ENCODE measurements at regions not wholly inside any gene's neighbourhood (a gene's known extent, or its start where the extent isn't known, plus 50 kb on each side); places are given as distances from the start of the nearest gene placed in this dataset.

DNA sequence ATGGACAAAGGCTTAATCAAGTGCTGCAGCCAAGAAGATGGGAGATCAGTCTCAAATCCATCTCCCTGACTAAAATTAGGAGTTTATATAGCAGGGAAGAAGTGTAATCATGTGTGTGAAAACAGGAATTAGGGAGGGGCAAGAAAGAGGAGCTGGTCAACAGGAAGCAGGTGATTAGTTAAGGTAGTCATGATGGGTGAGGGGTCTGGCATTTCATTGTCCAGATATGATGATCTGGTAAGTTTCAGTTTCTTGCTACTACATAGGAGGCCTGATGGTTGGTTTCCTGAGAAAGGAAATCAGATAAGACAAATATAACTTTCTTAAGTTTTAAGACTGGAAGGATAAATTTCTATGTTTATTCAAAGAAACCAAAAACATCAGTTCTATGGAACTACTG, 455.6 kb upstream of the GRAMD2B start:
- no peak for ATAC-seq
- DNase-seq (ENCODE audit: low read depth, low spot score): no peak
- no peak overlapping the region for H3K27ac ChIP-seq (ENCODE audit: control insufficient read depth, insufficient read depth)
- TF ChIP-seq, protein P1, sequence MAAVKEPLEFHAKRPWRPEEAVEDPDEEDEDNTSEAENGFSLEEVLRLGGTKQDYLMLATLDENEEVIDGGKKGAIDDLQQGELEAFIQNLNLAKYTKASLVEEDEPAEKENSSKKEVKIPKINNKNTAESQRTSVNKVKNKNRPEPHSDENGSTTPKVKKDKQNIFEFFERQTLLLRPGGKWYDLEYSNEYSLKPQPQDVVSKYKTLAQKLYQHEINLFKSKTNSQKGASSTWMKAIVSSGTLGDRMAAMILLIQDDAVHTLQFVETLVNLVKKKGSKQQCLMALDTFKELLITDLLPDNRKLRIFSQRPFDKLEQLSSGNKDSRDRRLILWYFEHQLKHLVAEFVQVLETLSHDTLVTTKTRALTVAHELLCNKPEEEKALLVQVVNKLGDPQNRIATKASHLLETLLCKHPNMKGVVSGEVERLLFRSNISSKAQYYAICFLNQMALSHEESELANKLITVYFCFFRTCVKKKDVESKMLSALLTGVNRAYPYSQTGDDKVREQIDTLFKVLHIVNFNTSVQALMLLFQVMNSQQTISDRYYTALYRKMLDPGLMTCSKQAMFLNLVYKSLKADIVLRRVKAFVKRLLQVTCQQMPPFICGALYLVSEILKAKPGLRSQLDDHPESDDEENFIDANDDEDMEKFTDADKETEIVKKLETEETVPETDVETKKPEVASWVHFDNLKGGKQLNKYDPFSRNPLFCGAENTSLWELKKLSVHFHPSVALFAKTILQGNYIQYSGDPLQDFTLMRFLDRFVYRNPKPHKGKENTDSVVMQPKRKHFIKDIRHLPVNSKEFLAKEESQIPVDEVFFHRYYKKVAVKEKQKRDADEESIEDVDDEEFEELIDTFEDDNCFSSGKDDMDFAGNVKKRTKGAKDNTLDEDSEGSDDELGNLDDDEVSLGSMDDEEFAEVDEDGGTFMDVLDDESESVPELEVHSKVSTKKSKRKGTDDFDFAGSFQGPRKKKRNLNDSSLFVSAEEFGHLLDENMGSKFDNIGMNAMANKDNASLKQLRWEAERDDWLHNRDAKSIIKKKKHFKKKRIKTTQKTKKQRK (IDR thresholded peaks at IDR 0.05; ENCODE audit: low read depth, low read length): no peak
- TF ChIP-seq SMAD1 (IDR thresholded peaks at IDR 0.05; ENCODE audit: low read depth, partially characterized antibody) (no peak), SMARCA5 (IDR thresholded peaks at IDR 0.05) (no peak), SREBF1 (IDR thresholded peaks at IDR 0.05; ENCODE audit: low read length) (no peak), IRF4 (IDR thresholded peaks at IDR 0.05; ENCODE audit: low read depth, low read length) (no peak), BMI1 (IDR thresholded peaks at IDR 0.05; ENCODE audit: borderline replicate concordance) (no peak), FOXM1 (IDR thresholded peaks at IDR 0.05; ENCODE audit: low read depth, low read length) (no peak), TCF3 (IDR thresholded peaks at IDR 0.05; ENCODE audit: borderline replicate concordance, insufficient read depth, low read depth, low read length) (no peak), BRCA1 (IDR thresholded peaks at IDR 0.05; ENCODE audit: low read depth, low read length) (no peak), BACH1 (IDR thresholded peaks at IDR 0.05; ENCODE audit: borderline replicate concordance) (no peak), HCFC1 (IDR thresholded peaks at IDR 0.05; ENCODE audit: low read length) (no peak)
- TF ChIP-seq, protein P2, sequence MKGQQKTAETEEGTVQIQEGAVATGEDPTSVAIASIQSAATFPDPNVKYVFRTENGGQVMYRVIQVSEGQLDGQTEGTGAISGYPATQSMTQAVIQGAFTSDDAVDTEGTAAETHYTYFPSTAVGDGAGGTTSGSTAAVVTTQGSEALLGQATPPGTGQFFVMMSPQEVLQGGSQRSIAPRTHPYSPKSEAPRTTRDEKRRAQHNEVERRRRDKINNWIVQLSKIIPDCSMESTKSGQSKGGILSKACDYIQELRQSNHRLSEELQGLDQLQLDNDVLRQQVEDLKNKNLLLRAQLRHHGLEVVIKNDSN (IDR thresholded peaks at IDR 0.05; ENCODE audit: borderline replicate concordance, extremely low read length, insufficient read depth, low read depth, low read length): no peak
- TF ChIP-seq, protein P3, sequence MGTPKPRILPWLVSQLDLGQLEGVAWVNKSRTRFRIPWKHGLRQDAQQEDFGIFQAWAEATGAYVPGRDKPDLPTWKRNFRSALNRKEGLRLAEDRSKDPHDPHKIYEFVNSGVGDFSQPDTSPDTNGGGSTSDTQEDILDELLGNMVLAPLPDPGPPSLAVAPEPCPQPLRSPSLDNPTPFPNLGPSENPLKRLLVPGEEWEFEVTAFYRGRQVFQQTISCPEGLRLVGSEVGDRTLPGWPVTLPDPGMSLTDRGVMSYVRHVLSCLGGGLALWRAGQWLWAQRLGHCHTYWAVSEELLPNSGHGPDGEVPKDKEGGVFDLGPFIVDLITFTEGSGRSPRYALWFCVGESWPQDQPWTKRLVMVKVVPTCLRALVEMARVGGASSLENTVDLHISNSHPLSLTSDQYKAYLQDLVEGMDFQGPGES (IDR thresholded peaks at IDR 0.05): no peak
- TF ChIP-seq, protein P4, sequence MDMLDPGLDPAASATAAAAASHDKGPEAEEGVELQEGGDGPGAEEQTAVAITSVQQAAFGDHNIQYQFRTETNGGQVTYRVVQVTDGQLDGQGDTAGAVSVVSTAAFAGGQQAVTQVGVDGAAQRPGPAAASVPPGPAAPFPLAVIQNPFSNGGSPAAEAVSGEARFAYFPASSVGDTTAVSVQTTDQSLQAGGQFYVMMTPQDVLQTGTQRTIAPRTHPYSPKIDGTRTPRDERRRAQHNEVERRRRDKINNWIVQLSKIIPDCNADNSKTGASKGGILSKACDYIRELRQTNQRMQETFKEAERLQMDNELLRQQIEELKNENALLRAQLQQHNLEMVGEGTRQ (IDR thresholded peaks at IDR 0.05; ENCODE audit: borderline replicate concordance, low read depth, low read length): no peak
- TF ChIP-seq, protein P5, sequence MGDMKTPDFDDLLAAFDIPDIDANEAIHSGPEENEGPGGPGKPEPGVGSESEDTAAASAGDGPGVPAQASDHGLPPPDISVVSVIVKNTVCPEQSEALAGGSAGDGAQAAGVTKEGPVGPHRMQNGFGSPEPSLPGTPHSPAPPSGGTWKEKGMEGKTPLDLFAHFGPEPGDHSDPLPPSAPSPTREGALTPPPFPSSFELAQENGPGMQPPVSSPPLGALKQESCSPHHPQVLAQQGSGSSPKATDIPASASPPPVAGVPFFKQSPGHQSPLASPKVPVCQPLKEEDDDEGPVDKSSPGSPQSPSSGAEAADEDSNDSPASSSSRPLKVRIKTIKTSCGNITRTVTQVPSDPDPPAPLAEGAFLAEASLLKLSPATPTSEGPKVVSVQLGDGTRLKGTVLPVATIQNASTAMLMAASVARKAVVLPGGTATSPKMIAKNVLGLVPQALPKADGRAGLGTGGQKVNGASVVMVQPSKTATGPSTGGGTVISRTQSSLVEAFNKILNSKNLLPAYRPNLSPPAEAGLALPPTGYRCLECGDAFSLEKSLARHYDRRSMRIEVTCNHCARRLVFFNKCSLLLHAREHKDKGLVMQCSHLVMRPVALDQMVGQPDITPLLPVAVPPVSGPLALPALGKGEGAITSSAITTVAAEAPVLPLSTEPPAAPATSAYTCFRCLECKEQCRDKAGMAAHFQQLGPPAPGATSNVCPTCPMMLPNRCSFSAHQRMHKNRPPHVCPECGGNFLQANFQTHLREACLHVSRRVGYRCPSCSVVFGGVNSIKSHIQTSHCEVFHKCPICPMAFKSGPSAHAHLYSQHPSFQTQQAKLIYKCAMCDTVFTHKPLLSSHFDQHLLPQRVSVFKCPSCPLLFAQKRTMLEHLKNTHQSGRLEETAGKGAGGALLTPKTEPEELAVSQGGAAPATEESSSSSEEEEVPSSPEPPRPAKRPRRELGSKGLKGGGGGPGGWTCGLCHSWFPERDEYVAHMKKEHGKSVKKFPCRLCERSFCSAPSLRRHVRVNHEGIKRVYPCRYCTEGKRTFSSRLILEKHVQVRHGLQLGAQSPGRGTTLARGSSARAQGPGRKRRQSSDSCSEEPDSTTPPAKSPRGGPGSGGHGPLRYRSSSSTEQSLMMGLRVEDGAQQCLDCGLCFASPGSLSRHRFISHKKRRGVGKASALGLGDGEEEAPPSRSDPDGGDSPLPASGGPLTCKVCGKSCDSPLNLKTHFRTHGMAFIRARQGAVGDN (IDR thresholded peaks at IDR 0.05): no peak
- no peak overlapping the region for H3K9ac ChIP-seq (ENCODE audit: control insufficient read depth, insufficient read depth, low read length)
- in situ Hi-C loops (cut with MboI): no loop called here
- H3K36me3 ChIP-seq (ENCODE audit: control insufficient read depth in 2 of 2, insufficient read depth in 2 of 2, low read length in 1 of 2): no peaks in the 10 kb centered on the region
- intact Hi-C loops (cut with micrococcal nuclease; ENCODE audit: unreplicated experiment): no loop called here
- H3K4me1 ChIP-seq (ENCODE audit: control insufficient read depth, insufficient read depth, low read length): no peaks in the 10 kb centered on the region
- no TSS peak for BruUV-seq (replicated peaks)
- RAD21 ChIA-PET (ENCODE audit: unreplicated experiment): no interaction called here
- no peak overlapping the region for H3K4me3 ChIP-seq
- SMC1A ChIA-PET (ENCODE audit: uncharacterized antibody, unreplicated experiment): no interaction called here
- no peaks in the 10 kb centered on the region for H3K9me3 ChIP-seq (replicated peaks; ENCODE audit: control insufficient read depth, insufficient read depth, low read length)
- no peak for FAIRE-seq
- H4K20me1 ChIP-seq (ENCODE audit: control insufficient read depth, insufficient read depth): no peaks in the 10 kb centered on the region
- no peak overlapping the region for H2AFZ ChIP-seq (ENCODE audit: control insufficient read depth, low read depth, low read length)
- POLR2A ChIA-PET: no interaction called here
- no peaks in the 10 kb centered on the region for H3K79me2 ChIP-seq (ENCODE audit: control insufficient read depth, insufficient read depth, low read length)
- H3K27me3 ChIP-seq (replicated peaks in 1 of 2; ENCODE audit: control insufficient read depth in 2 of 2, insufficient read depth in 2 of 2, low read length in 1 of 2): no peaks in the 10 kb centered on the region
- CTCF ChIA-PET: no interaction called here
- H3K4me2 ChIP-seq (ENCODE audit: control insufficient read depth, insufficient read depth): no peak overlapping the region

Data from GM12878 (cell line).